HepG2 (cell line): ENCODE measurements at regions not wholly inside any gene's neighbourhood (a gene's known extent, or its start where the extent isn't known, plus 50 kb on each side); places are given as distances from the start of the nearest gene placed in this dataset.

ENCODE experiments used
- ATAC-seq: fragments of 200-7000 bp; cut with Tn5 transposase; 3 replicates; pipeline ENCODE4 v1.9.1; 2020; ENCODE audit warnings: mild to moderate bottlenecking, moderate library complexity
- BruUV-seq: library from RNA; stranded (reverse); fragments of 400-500 nt; replicated peaks from 2 replicates; lab custom pipeline; 2021; lab: Mats Ljungman, UMichigan
- CTCF ChIA-PET: fragments of 300-600 bp; formaldehyde crosslinking; extraction: SDS; loops from one replicate; lab custom pipeline; 2021; ENCODE audit warnings: low total read pairs, inconsistent platforms, low intra/inter-chr PET ratio; lab: Yijun Ruan, JAX
- POLR2A ChIA-PET: fragments of 350-600 bp; sonication (Branson Sonifier 250); formaldehyde crosslinking; loops from one replicate; lab custom pipeline; 2020; ENCODE audit warnings: antibody characterized with exemption, inconsistent platforms; lab: Yijun Ruan, JAX
- DNase-seq: peaks from one replicate; pipeline ENCODE4 v3.0.0-alpha.2; 2015; ENCODE audit warnings: low spot score
- FAIRE-seq: peaks from 3 replicates; lab custom pipeline; 2011; peaks lifted over from hg19 to GRCh38; lab: Jason Lieb, UNC
- H2AFZ ChIP-seq: one replicate; pipeline ENCODE4 v1.6.1; 2011; ENCODE audit warnings: low read length, inconsistent platforms
- H3K27ac ChIP-seq: fragments of 300-600 bp; 3 replicates; pipeline ENCODE4 v1.8.0; 2011; ENCODE audit warnings: mixed run types, mild to moderate bottlenecking, mixed read lengths, low read length, inconsistent platforms; ENCODE audit not compliant: insufficient read depth; ENCODE audit errors: extremely low read length
- H3K27me3 ChIP-seq, 2 experiments: fragments of 200-600 bp in 1 of 2; 2 replicates in 1 of 2; 3 replicates in 1 of 2; pipeline versions ENCODE4 v1.6.0 to v1.8.0; 2011; ENCODE audit warnings: low read length in 2 of 2, mild to moderate bottlenecking in 2 of 2, moderate library complexity in 2 of 2, inconsistent platforms in 1 of 2; ENCODE audit not compliant: insufficient read depth in 2 of 2, control insufficient read depth in 1 of 2
- H3K36me3 ChIP-seq, 2 experiments: fragments of 200-600 bp in 1 of 2; replicated peaks in 1 of 2; 2 replicates in 1 of 2; 3 replicates in 1 of 2; pipeline versions ENCODE4 v1.5.1 to v1.8.0; 2011; ENCODE audit warnings: low read length in 2 of 2, inconsistent platforms in 1 of 2; ENCODE audit not compliant: insufficient read depth in 2 of 2, control insufficient read depth in 1 of 2
- H3K4me1 ChIP-seq: 2 replicates; pipeline ENCODE4 v1.5.1; 2012; ENCODE audit warnings: low read length, inconsistent platforms; ENCODE audit not compliant: insufficient read depth
- H3K4me2 ChIP-seq: 2 replicates; pipeline ENCODE4 v1.6.0; 2011; ENCODE audit warnings: low read depth, low read length, inconsistent platforms
- H3K4me3 ChIP-seq, 3 experiments: fragments of 200-600 bp in 1 of 3; sonication (generic), shearing (Covaris generic) in 1 of 3; replicated peaks in 1 of 3; 2 replicates each; pipeline ENCODE4 v1.5.1; 2011 to 2016; ENCODE audit warnings: low read length in 3 of 3, inconsistent platforms in 2 of 3, low read depth in 2 of 3, mild to moderate bottlenecking in 2 of 3, control low read depth in 1 of 3, mixed read lengths in 1 of 3; ENCODE audit not compliant: insufficient read depth in 1 of 3
- H3K79me2 ChIP-seq: one replicate; pipeline ENCODE4 v1.6.1; 2011; ENCODE audit warnings: low read length, inconsistent platforms; ENCODE audit not compliant: insufficient read depth
- H3K9ac ChIP-seq: 2 replicates; pipeline ENCODE4 v1.6.0; 2011; ENCODE audit warnings: mild to moderate bottlenecking, low read depth, low read length, inconsistent platforms; ENCODE audit not compliant: insufficient read depth
- H3K9me3 ChIP-seq: 2 replicates; pipeline ENCODE4 v1.5.1; 2012; ENCODE audit warnings: mild to moderate bottlenecking, low read length
- H4K20me1 ChIP-seq: 2 replicates; pipeline ENCODE4 v1.6.0; 2011; ENCODE audit warnings: inconsistent platforms, mild to moderate bottlenecking, low read length, moderate library complexity; ENCODE audit not compliant: insufficient read depth
- ARNT2 ChIP-seq: sonication (generic); formaldehyde crosslinking; IDR thresholded peaks from 2 replicates; pipeline ENCODE4 v1.8.0; 2022; ENCODE audit warnings: mild to moderate bottlenecking, low read depth, missing genetic modification reagents, moderate library complexity
- ELK4 ChIP-seq: sonication (generic); formaldehyde crosslinking; IDR thresholded peaks from 2 replicates; pipeline ENCODE4 v1.9.0; 2021; ENCODE audit warnings: missing genetic modification reagents, borderline replicate concordance
- EZH2 ChIP-seq: conservative IDR thresholded peaks from 2 replicates; pipeline ENCODE4 v1.6.1; 2012; ENCODE audit warnings: mild to moderate bottlenecking, low read depth, low read length, moderate library complexity
- FOSL1 ChIP-seq: sonication (generic); formaldehyde crosslinking; IDR thresholded peaks from 2 replicates; pipeline ENCODE4 v1.9.0; 2021; ENCODE audit warnings: missing genetic modification reagents, borderline replicate concordance
- GMEB2 ChIP-seq: IDR thresholded peaks from 2 replicates; pipeline ENCODE4 v1.6.1; 2016; ENCODE audit warnings: missing biosample characterization, missing genetic modification reagents, low read depth
- MTERF4 ChIP-seq: sonication (generic); formaldehyde crosslinking; IDR thresholded peaks from 2 replicates; pipeline ENCODE4 v1.8.0; 2023; ENCODE audit warnings: mild to moderate bottlenecking, missing genetic modification reagents
- MXD3 ChIP-seq: IDR thresholded peaks from 2 replicates; pipeline ENCODE4 v1.6.1; 2016; ENCODE audit warnings: mild to moderate bottlenecking, missing biosample characterization, missing genetic modification reagents
- RFX5 ChIP-seq: IDR thresholded peaks from 2 replicates; pipeline ENCODE4 v1.6.1; 2011; ENCODE audit warnings: low read depth, low read length, improper control_type of control experiment
- TBL1XR1 ChIP-seq: fragments of 150-350 bp; IDR thresholded peaks from 2 replicates; pipeline ENCODE4 v1.6.1; 2014; ENCODE audit warnings: borderline replicate concordance, low read length; ENCODE audit not compliant: partially characterized antibody
- ZFP62 ChIP-seq: sonication (generic); formaldehyde crosslinking; IDR thresholded peaks from 2 replicates; pipeline ENCODE4 v1.4.0; 2020; ENCODE audit warnings: missing genetic modification reagents
- ZGPAT ChIP-seq: IDR thresholded peaks from 2 replicates; pipeline ENCODE4 v1.6.1; 2016; ENCODE audit warnings: mild to moderate bottlenecking
- ZNF121 ChIP-seq: sonication (generic); formaldehyde crosslinking; IDR thresholded peaks from 2 replicates; pipeline ENCODE4 v1.5.0; 2020; ENCODE audit warnings: mild to moderate bottlenecking, missing genetic modification reagents
- ZNF432 ChIP-seq: sonication (generic); formaldehyde crosslinking; IDR thresholded peaks from 2 replicates; pipeline ENCODE4 v1.5.0; 2020; ENCODE audit warnings: missing genetic modification reagents, mild to moderate bottlenecking, borderline replicate concordance
- ZNF562 ChIP-seq: sonication (generic); formaldehyde crosslinking; IDR thresholded peaks from 2 replicates; pipeline ENCODE4 v1.8.0; 2022; ENCODE audit warnings: missing genetic modification reagents, borderline replicate concordance
- ZNF629 ChIP-seq: sonication (generic); formaldehyde crosslinking; conservative IDR thresholded peaks from 2 replicates; pipeline ENCODE4 v1.5.0; 2020; ENCODE audit warnings: missing genetic modification reagents
- ZNF644 ChIP-seq: IDR thresholded peaks from 2 replicates; pipeline ENCODE4 v1.6.1; 2016; ENCODE audit warnings: low read depth
- ZNF772 ChIP-seq: sonication (generic); formaldehyde crosslinking; IDR thresholded peaks from 2 replicates; pipeline ENCODE4 v1.5.0; 2020; ENCODE audit warnings: mild to moderate bottlenecking, missing genetic modification reagents
- ZNF780A ChIP-seq: sonication (generic); formaldehyde crosslinking; IDR thresholded peaks from 2 replicates; pipeline ENCODE4 v1.8.0; 2022; ENCODE audit warnings: mild to moderate bottlenecking, missing genetic modification reagents, moderate library complexity
- WGBS: methylation state at CpG from one replicate; pipeline ENCODE4 v1.1.6; 2017; ENCODE audit warnings: low lambda C conversion rate; 5-methylcytosine and 5-hydroxymethylcytosine counted together
- in situ Hi-C: cut with HindIII; loops from 2 replicates; pipeline ENCODE4 v1.10.0; 2017; ENCODE audit warnings: low pct_unique_long_range_greater_than_20kb; ENCODE audit not compliant: extremely low pct_ligation_motif_present
- intact Hi-C: fragments of 100-400 bp; cut with micrococcal nuclease; formaldehyde crosslinking; loops from one replicate; pipeline ENCODE4 v1.10.0; 2022; ENCODE audit not compliant: unreplicated experiment

- TF ChIP-seq GMEB2 (CRISPR knock-in tag), result no peak
- TF ChIP-seq RFX5, result no peak
- no peak for TF ChIP-seq MTERF4 (CRISPR knock-in tag)
- TF ChIP-seq TBL1XR1, result no peak
- TF ChIP-seq ZFP62 (CRISPR knock-in tag), result no peak
- no peak for TF ChIP-seq EZH2
- TF ChIP-seq ZNF121 (CRISPR knock-in tag), result no peak
- no peak for TF ChIP-seq ZGPAT (CRISPR knock-in tag)
- no peak for TF ChIP-seq ELK4 (CRISPR knock-in tag)
Observed at GRCh38 chr5:98635656-98636055, 137.8 kb upstream of the RGMB start (continued).

GRCh38 chr5:98637116-98637515, 136.3 kb upstream of the RGMB start:
- H3K27me3 ChIP-seq, result no peaks in the 10 kb centered on the region
- no peak overlapping the region for H2AFZ ChIP-seq
- no peak overlapping the region for H3K9ac ChIP-seq
- H3K79me2 ChIP-seq, result no peaks in the 10 kb centered on the region
- no peaks in the 10 kb centered on the region for H3K36me3 ChIP-seq
- FAIRE-seq (no peak), ATAC-seq (no peak), DNase-seq (no peak)
- H3K4me3 ChIP-seq, result no peak overlapping the region
- CTCF ChIA-PET, result no interaction called here
- H3K27ac ChIP-seq, result no peak overlapping the region
- in situ Hi-C loops (no loop called here), intact Hi-C loops (no loop called here)
- no peak overlapping the region for H3K4me2 ChIP-seq
- no peaks in the 10 kb centered on the region for H3K4me1 ChIP-seq
- H4K20me1 ChIP-seq, result no peaks in the 10 kb centered on the region
- 0% methylated on average over 1 of the region's 1 CpG for WGBS
- POLR2A ChIA-PET, result no interaction called here
- BruUV-seq, result no TSS peak
- H3K9me3 ChIP-seq, result no peaks in the 10 kb centered on the region
- TF ChIP-seq ZNF780A (CRISPR knock-in tag), result no peak
- TF ChIP-seq ZNF562 (CRISPR knock-in tag), result no peak
- no peak for TF ChIP-seq MXD3 (CRISPR knock-in tag)
- TF ChIP-seq ZFP62 (CRISPR knock-in tag), result no peak
- TF ChIP-seq FOSL1 (CRISPR knock-in tag), result no peak
- no peak for TF ChIP-seq ZNF772
- no peak for TF ChIP-seq ZNF644 (CRISPR knock-in tag)
- no peak for TF ChIP-seq ZNF432 (CRISPR knock-in tag)
- no peak for TF ChIP-seq ZNF629 (CRISPR knock-in tag)
- TF ChIP-seq ARNT2 (CRISPR knock-in tag), result no peak
